HAP-1 (cell line): ENCODE measurements at regions not wholly inside any gene's neighbourhood (a gene's known extent, or its start where the extent isn't known, plus 50 kb on each side); places are given as distances from the start of the nearest gene placed in this dataset.
"Not testable (repeated sequence)": the region's sequence is repeated elsewhere in the genome, so short reads cannot be mapped to it uniquely, and the experiment has no call there.

Experiments
- DNase-seq, 2 experiments: peaks; one replicate each; pipeline ENCODE4 v3.0.0-alpha.2; 2016 to 2020; ENCODE audit warnings: low spot score in 2 of 2
- H3K27me3 ChIP-seq: fragments of 250-450 bp; sonication (Bioruptor Pico); 2 replicates; pipeline ENCODE4 v1.5.1; 2020; ENCODE audit warnings: low read depth, mild to moderate bottlenecking, moderate library complexity
- H3K36me3 ChIP-seq: fragments of 250-450 bp; sonication (Bioruptor Pico); replicated peaks from 2 replicates; pipeline ENCODE4 v1.5.1; 2020; ENCODE audit warnings: mild to moderate bottlenecking
- H3K4me1 ChIP-seq: fragments of 250-450 bp; sonication (Bioruptor Pico); 2 replicates; pipeline ENCODE4 v1.5.1; 2020; ENCODE audit warnings: mild to moderate bottlenecking
- H3K4me3 ChIP-seq: fragments of 250-450 bp; sonication (Bioruptor Pico); 2 replicates; pipeline ENCODE4 v1.5.1; 2020; ENCODE audit warnings: mild to moderate bottlenecking, moderate library complexity
- H3K9me3 ChIP-seq: fragments of 250-450 bp; sonication (Bioruptor Pico); 2 replicates; pipeline ENCODE4 v1.5.1; 2020; ENCODE audit warnings: mild to moderate bottlenecking, moderate library complexity
- in situ Hi-C: fragments of 300-500 bp; cut with MboI; formaldehyde crosslinking; loops from 3 replicates; pipeline ENCODE4 v1.14.3; 2020; ENCODE audit warnings: low sequenced_read_pairs, inconsistent platforms, mixed read lengths

DNA sequence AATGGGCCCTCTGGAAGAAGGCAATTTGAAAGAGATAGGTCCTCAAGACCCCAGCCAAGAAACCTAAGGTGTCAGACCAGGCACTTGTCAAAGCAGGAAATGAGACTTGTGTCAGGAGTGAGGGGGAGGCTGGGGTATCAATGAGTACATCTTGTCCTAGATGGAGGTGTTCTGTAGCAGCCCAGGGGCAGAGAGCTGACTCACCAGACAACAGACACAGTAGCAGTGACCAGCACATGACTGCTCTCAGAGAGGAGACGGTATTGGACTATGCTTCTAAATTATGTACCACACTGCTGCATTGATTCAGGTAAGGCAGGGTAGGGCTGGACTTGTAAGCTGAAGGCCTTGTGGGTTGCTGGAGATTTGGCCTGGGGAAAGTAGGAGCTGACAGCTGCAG lies 551.2 kb upstream of the KLF4 start:
- no peak overlapping the region for H3K4me3 ChIP-seq
- H3K4me1 ChIP-seq: no peaks in the 10 kb centered on the region
- no peaks in the 10 kb centered on the region for H3K27me3 ChIP-seq
- no peaks in the 10 kb centered on the region for H3K36me3 ChIP-seq
- H3K9me3 ChIP-seq: no peaks in the 10 kb centered on the region
- no peak for DNase-seq
- in situ Hi-C loops: no loop called here

DNA sequence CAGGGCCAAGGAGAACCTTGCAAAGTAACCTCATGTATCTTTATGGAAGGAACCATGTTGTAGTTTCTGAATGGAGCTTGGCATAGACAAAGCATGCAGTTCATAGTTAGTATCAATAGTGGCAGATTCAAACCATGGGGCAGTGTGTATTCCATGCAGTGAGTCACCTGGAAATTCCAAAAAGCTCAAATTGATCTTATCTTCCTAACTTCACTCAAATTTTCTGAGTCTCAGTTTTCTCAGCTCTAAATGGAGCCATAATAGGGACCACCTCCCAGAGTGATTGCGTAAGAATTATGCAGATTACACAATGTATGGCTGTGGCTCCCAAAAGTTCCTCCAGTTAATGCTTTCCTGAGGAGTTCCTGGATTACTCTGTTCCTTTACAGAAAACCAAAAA lies 549.9 kb upstream of the KLF4 start:
- Histone ChIP-seq H3K4me1 (no peaks in the 10 kb centered on the region), H3K4me3 (no peak overlapping the region), H3K27me3 (no peaks in the 10 kb centered on the region), H3K36me3 (no peaks in the 10 kb centered on the region), H3K9me3 (no peaks in the 10 kb centered on the region)
- in situ Hi-C loops: no loop called here
- no peak for DNase-seq

DNA sequence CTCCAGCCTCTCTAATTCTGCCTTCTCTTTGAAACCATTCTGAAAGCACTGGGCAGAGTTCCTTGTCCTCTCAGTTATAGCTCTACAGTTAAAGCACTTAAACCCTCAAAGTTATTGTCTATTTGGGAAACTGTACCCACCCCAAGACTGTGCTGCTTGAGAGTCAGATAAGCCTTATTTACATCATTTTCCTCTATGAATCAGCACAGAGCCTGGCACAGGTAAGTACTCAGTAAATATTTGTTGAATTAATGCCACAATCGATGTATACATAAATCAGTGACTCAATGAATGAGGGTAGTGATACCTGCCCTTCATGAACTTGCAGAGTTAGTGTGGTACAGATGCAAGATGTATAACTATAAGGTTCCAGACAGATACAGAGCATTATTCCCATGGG lies 549.4 kb upstream of the KLF4 start:
- no peaks in the 10 kb centered on the region for H3K36me3 ChIP-seq
- H3K4me1 ChIP-seq: no peaks in the 10 kb centered on the region
- H3K9me3 ChIP-seq: no peaks in the 10 kb centered on the region
- no peak overlapping the region for H3K4me3 ChIP-seq
- in situ Hi-C loops: no loop called here
- no peak for DNase-seq
- H3K27me3 ChIP-seq: no peaks in the 10 kb centered on the region

DNA sequence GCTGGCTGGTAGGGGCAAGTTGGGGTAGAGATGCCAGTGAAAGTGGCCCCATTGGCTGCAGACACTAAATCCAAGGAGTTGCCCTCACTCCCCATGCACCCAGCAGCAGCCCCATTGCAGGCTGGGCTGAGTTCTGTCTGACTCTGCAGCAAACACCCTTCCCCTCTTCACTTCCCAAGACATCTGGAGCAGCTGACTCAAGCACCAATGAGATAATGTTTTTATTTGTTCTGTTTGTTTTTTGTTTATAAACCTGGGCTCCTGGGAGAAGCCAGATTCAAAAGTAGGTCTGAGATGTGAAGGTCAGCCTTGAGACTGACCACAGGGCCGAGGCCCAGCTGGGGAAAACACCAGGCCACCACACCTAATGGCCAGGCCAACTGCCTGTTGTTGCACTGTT lies 545.9 kb upstream of the KLF4 start:
- no peaks in the 10 kb centered on the region for H3K9me3 ChIP-seq
- no peaks in the 10 kb centered on the region for H3K27me3 ChIP-seq
- H3K36me3 ChIP-seq: no peaks in the 10 kb centered on the region
- H3K4me1 ChIP-seq: no peaks in the 10 kb centered on the region
- DNase-seq: no peak
- H3K4me3 ChIP-seq: no peak overlapping the region
- in situ Hi-C loops: no loop called here

DNA sequence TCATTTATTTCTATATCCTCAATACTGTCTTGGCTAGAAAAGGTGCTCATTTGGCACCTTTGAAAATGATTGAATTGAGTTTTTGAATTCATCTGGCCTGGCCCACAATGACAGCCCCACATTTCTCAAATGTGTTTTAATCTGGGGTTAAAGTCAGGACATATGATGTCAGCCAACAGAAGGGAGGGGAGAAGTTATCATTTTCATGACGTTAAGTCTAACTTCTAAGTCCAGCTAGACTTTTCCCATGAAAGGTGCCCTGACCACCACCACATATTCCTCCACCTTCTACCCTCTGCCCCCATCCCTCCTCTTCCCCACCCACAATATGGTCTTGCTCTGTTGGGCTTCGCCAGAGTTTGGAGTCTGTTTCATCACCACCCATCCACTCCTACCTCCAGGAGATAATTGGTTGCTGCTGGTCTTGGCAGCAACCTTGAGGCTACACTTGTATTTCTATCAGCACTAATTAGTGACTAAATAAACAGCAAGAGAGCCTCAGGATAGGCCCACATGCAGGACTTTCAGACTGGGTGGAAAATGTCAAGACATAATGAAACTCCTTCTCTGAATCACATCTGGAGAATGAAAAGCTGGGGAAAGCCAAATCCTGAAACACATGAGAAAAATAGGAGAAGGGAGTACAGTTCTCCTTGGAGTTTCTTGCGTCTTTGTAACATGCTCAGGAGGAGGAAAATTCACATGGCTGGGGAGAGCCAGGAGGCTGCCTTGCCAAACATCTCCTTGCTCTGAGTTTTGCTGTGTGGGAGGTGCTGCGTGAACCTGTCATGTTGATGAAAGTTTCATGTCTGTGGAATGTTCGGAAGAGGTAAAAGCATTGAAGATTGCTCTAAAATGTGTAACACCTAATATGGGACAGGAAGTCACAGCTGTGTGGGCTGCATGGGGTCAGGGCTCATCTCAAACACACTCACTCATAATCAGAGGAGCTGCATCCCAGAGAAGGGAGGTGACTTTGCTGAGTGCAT lies 544.7 kb upstream of the KLF4 start:
- no peaks in the 10 kb centered on the region for H3K36me3 ChIP-seq
- in situ Hi-C loops: no loop called here
- no peak for DNase-seq
- no peaks in the 10 kb centered on the region for H3K27me3 ChIP-seq
- no peak overlapping the region for H3K4me3 ChIP-seq
- H3K4me1 ChIP-seq: no peaks in the 10 kb centered on the region
- H3K9me3 ChIP-seq: no peaks in the 10 kb centered on the region

DNA sequence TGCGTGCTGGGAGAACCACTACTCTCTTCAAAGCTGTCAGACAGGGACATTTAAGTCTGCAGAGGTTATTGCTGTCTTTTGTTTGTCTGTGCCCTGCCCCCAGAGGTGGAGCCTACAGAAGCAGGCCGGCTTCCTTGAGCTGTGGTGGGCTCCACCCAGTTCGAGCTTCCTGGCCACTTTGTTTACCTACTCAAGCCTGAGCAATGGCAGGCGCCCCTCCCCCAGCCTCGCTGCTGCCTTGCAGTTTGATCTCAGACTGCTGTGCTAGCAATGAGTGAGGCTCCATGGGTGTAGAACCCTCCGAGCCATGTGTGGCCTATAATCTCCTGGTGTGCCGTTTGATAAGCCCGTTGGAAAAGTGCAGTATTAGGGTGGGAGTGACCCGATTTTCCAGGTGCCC lies 542.5 kb upstream of the KLF4 start:
- H3K4me1 ChIP-seq, H3K36me3 ChIP-seq, H3K4me3 ChIP-seq, H3K27me3 ChIP-seq, in situ Hi-C loops, H3K9me3 ChIP-seq, DNase-seq: not testable (repeated sequence)

DNA sequence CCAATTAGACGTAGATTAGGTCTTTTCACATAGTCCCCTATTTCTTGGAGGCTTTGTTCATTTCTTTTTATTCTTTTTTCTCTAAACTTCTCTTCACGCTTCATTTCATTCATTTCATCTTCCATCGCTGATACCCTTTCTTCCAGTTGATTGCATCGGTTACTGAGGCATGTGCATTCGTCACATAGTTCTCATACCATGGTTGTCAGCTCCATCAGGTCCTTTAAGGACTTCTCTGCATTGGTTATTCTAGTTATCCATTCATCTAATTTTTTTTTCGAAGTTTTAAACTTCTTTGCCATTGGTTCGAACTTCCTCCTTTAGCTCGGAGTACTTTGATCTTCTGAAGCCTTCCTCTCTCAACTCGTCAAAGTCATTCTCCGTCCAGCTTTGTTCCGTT lies 541.7 kb upstream of the KLF4 start:
- H3K27me3 ChIP-seq, H3K9me3 ChIP-seq, H3K36me3 ChIP-seq, in situ Hi-C loops, H3K4me1 ChIP-seq, H3K4me3 ChIP-seq, DNase-seq: not testable (repeated sequence)

DNA sequence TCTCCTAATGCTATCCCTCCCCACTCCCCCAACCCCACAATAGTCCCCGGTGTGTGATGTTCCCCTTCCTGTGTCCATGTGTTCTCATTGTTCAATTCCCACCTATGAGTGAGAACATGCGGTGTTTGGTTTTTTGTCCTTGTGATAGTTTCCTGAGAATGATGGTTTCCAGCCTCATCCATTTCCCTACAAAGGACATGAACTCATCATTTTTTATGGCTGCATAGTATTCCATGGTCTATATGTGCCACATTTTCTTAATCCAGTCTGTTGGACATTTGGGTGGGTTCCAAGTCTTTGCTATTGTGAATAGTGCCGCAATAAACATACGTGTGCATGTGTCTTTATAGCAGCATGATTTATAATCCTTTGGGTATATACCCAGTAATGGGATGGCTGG lies 537.1 kb upstream of the KLF4 start:
- H3K27me3 ChIP-seq, in situ Hi-C loops: not testable (repeated sequence)

DNA sequence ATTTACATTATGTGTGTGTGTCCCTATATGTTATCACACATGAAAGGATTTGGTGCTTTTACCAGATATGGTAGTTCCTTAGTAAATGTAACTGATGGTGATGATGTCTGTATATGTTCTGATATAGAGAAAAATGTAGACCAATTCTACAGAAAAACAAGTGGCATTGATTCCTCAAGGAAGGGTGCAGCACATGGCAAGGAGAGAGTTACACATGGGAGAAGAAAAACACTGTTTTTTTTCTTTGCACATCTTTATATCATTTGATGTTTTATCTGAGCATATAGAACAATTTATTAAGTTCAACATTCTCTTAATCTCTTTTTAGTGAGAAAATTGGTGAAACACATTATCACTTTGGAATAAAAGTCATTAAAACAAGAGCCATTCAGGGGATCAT lies 535.0 kb upstream of the KLF4 start:
- Histone ChIP-seq H3K4me3 (no peak overlapping the region), H3K36me3 (no peaks in the 10 kb centered on the region), H3K27me3 (no peaks in the 10 kb centered on the region), H3K9me3 (no peaks in the 10 kb centered on the region), H3K4me1 (no peaks in the 10 kb centered on the region)
- in situ Hi-C loops: no loop called here
- no peak for DNase-seq

More for the DNA sequence above, 537.1 kb upstream of the KLF4 start:
- DNase-seq, H3K4me3 ChIP-seq, H3K36me3 ChIP-seq, H3K9me3 ChIP-seq, H3K4me1 ChIP-seq: not testable (repeated sequence)

DNA sequence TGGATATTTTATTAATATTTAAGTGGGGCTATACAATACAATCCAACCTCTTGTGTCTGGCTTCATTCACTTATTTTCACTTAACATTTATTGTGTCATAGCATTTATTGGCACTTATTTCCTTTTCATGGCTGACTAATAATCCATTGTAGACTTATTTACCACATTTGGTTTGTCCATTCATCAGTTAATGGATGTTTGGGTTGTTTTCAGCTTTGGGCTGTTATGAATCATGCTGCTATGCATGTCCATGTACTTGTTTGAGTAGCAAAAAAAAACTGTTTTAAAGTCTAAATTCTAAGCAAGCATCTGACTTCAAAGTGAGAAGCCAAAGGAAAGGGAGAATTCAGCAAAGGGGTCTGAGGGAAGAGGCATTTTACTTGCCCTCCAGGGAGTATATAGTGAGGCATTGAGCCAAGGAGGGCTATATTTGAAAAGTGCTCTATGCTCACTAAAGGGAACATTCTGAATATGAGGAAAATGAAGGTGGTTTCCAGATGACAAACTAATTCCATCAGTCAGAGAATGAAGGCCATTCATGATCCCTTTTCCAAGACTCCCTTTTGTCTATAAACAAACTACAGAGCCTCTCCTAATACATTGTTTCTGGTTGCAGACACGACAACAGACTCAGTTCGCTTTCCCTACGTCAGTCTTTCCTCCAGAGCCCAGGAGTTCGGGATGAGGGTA lies 532.8 kb upstream of the KLF4 start:
- H3K4me3 ChIP-seq: no peak overlapping the region
- no peaks in the 10 kb centered on the region for H3K27me3 ChIP-seq
- no peaks in the 10 kb centered on the region for H3K4me1 ChIP-seq
- no peak for DNase-seq
- no peaks in the 10 kb centered on the region for H3K36me3 ChIP-seq
- in situ Hi-C loops: no loop called here
- no peaks in the 10 kb centered on the region for H3K9me3 ChIP-seq

DNA sequence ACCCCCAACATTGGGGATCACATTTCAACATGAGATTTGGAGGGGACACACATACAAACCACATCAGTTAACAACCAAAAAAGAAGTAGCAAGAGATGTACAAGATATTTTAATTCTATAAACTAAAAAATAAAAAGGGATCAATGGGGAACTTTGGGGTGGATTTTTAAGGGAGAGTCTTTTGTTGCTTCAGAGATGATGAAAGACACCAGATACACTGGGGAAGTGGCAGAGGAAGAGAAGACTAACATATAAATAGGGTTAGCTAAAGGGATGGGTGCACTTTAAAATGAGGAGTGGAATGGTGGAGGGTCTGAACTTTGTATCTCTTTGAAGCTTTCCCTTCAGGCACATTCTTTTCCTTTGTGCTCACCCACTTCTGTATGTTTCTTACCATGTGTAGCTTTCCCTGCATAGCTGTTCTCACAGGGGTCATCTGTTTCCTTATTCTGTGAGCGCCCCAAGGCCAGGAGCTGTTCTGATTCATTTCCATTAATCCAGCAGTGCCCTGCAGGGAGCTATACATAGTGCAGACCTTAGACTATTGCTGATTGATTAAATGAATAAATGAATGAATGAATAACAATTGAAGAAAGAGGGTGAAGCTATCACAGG lies 531.6 kb upstream of the KLF4 start:
- no peaks in the 10 kb centered on the region for H3K36me3 ChIP-seq
- H3K4me1 ChIP-seq: no peaks in the 10 kb centered on the region
- H3K27me3 ChIP-seq: no peaks in the 10 kb centered on the region
- in situ Hi-C loops: no loop called here
- DNase-seq: no peak
- H3K9me3 ChIP-seq: no peaks in the 10 kb centered on the region
- H3K4me3 ChIP-seq: no peak overlapping the region

DNA sequence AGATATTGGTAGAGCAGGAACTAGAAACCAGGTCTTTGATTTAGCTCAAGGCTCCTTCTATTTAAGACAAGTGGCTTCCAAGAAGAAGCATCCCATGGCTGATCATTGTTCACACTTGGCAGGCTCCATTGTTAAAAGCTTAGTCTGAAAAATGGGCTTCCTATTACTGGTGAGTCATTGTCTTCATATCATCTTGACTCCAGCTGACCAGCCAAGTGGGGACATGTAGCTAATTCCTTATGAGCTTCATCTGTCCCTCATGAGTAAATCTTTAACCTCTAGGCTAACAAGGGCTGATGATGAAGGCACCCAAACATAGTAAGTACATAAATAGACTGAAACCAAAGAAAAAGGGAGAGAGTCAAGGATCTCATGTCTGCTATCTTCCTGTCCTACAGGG lies 530.3 kb upstream of the KLF4 start:
- in situ Hi-C loops: no loop called here
- no peaks in the 10 kb centered on the region for H3K36me3 ChIP-seq
- no peaks in the 10 kb centered on the region for H3K9me3 ChIP-seq
- no peak overlapping the region for H3K4me3 ChIP-seq
- no peaks in the 10 kb centered on the region for H3K27me3 ChIP-seq
- H3K4me1 ChIP-seq: no peaks in the 10 kb centered on the region
- DNase-seq: no peak

DNA sequence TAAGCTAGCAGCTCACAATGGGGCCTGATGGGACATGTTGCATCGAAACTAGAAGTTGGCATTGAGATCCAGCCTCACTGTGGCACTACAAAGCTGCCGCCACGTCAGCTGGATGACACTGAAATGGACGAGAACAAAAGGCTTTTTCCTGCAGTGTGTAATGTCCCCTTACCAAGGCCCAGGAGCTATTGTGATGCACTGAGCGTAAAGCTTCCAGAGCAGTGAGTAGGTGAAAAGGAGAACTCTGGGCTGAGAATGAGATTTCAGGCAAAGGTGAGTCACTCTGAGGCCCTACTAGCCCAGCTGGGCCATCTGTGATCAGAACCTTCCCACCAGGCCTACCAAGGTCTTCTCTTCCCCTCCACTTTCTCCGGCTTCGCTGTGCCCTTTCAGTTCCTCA lies 528.1 kb upstream of the KLF4 start:
- DNase-seq: no peak
- H3K36me3 ChIP-seq: no peaks in the 10 kb centered on the region
- in situ Hi-C loops: no loop called here
- no peaks in the 10 kb centered on the region for H3K4me1 ChIP-seq
- no peaks in the 10 kb centered on the region for H3K9me3 ChIP-seq
- no peak overlapping the region for H3K4me3 ChIP-seq
- H3K27me3 ChIP-seq: no peaks in the 10 kb centered on the region

DNA sequence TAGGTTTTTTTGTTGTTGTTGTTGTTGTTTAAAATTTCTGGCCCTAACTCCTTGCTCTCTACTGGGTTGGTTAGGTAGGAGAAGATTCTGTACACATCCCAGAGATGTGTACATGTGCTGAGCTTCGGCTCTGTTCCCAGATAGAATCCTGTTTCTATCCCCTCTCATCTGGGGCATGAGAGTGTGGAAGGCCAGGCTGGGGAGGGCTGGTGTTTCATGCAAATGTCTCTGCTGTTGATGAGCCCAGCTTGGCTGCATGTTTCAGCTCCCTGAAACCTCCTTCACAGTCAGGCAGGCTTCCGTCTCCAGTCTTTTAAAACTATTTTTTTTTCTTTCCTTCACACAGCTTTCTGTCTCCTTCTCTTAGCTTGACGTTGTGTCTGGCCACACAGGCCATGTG lies 526.9 kb upstream of the KLF4 start:
- Histone ChIP-seq H3K36me3 (no peaks in the 10 kb centered on the region), H3K9me3 (no peaks in the 10 kb centered on the region), H3K4me1 (no peaks in the 10 kb centered on the region), H3K4me3 (no peak overlapping the region), H3K27me3 (no peaks in the 10 kb centered on the region)
- DNase-seq: no peak
- in situ Hi-C loops: no loop called here
